Activated naive CD4-positive, alpha-beta T cell (primary cell): ENCODE measurements at regions not wholly inside any gene's neighbourhood (a gene's known extent, or its start where the extent isn't known, plus 50 kb on each side); places are given as distances from the start of the nearest gene placed in this dataset.

Source experiments
- DNase-seq, 4 experiments: peaks; one replicate each; lab custom pipeline; 2025; lab: John Stamatoyannopoulos, UW

DNA sequence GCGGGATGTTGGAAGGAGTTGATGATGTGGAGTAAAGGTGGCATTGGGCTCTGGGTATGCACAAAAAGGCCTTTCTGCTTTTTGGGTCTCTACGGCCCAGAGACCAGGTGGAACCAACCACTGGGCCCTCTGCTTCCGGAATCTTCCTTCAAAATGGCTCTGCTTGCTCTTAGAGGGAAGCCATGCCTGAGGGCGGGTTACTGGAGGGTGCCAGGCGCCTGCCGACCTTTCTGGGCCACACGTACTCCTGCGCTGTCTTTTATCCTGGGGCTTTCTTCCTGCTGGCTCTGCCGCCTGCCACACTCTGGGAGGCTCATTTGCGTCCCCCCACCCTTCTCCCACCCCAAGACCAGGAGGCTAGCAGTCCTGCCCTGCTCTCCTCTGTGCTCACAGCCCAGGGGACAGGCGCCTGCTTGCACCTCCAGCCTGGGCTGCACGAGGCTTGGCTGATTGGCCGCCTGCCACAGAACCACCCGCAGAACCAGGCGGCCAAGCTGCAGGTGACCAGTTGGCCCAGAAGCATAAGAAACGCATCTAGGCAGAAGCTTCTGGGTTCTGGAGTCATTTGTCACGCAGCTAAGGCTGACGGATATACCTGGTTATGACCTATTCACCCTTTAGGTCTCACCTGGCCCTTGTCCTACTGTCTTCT lies 536.9 kb downstream of the TBC1D22A start:
- no peak for DNase-seq

DNA sequence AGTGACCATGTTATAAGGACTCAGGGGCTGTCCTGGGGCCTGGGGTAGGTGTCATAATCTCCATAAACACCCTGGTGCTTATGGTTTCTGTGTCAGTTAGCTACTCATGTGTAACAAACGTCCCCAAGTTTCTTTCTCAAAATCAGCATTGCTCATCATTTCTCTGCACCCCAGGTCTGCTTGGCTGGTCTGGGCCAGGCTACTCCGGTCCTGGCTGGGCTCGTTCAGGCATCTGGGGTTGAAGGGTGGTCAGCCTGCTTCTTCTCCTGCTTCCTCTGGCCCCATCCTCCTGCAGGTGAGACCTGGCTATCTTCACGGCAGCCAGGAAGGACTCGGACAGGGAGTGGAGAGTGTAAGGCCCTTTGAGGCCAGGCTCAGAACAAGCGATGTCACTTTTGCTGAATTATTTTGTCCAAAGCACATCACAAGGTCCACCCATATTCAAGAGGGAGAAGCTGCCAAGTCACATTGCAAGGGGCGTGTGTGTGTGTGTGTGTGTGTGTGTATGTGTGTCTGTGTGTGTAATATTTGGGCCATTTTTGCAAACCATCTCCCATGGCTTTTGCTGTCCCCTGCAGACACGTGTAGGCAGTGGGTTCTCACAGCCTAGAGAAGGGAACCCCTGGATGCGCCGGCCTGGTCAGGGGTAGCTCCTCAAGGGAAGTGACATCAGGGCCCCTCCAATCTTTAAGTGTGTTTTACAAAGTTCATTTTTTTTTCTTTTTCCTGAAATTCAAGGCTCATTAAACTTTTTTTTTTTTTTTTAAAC lies 535.8 kb downstream of the TBC1D22A start:
- DNase-seq: no peak

DNA sequence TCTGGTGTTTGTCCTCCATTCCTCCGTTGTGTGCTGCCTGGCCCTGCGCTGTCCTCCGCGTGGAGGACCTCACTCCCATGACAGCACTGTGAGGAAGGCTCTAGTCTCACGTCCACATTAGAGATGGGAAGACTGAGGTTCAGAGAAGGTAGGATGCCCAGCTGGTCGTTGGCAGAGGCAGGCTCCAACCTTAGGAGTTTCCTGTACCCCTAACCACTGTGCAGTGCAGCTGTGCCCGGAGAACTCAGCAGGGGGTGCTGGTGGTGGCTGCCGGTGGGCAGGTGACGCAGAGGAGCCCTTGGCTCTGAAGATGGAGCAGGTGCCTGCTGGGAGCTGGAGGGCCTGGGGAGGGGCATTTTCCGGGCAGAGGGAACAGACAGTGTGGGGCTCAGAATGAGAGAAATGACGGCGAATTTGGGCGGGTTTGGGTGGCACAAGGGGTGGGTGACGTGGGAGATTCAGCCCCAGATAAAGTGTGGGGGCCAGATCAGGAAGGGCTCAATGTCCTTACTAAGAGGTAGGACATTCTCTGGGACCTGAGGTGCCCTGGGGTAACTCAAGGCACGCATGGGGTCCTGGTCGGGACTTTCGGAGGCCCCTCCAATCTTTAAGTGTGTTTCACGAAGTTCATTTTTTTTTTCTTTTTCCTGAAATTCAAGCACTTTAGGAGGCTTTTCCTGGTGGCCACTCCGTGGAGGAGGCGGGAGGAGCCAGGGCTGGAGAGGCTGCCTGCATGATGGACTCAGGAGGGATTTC lies 535.0 kb downstream of the TBC1D22A start:
- DNase-seq: no peak

- no peak for DNase-seq
Measured at GRCh38 chr22:47296405-47297260, 534.2 kb downstream of the TBC1D22A start.

DNA sequence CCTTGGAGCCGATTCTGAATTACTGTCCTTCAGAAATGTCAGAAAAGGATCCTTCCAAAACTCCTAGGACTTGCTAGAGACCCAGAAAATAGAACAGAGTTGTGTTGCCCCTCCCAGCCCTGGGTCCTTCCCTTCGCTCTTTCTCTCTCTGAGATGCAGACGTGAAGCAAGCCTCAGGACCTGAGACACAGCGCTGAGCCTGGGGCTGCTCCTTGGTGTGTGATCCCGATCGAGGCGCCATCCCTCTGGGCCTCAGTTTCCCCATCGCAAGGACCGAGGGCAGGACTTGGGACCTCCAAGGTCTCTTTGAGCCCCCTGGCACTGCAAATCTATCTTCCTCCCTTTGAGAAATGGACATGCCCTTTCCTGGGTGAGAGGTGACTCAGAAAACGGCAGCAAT lies 533.5 kb downstream of the TBC1D22A start:
- DNase-seq: no peak

DNA sequence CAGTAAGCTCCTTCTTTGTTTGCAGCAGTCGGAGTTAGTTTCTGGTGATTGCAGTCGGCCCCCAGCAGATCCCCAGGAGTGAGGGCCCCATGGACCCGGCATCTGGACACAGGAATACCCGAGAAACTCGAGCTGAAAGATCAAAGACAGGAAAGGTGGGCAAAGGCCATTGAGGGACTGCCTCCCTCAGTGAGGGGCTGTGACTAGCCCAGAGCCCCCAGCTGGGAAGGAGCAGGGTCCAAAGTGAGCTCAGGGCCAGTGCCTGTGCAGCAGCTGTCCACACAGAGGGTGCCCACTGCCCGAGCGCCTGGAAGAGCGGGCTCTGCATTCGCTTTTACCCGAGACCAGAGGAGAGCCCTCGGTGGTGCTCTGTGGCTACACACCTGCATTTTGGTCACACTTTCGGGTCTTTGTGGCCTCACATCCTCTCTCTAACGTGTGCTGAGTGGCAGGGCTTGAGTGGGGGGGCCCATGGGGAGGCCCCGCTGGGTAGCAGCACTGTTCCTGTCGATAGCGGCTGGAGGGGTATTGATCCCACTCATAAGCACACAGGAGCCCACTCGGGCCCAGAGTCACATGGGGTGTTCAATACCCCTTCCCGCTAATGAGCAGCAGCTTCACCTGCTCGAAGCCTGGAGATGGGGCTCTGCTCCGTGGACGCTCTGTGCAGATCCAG lies 532.9 kb downstream of the TBC1D22A start:
- no peak for DNase-seq

- no peak for DNase-seq
Measured at GRCh38 chr22:47294576-47294975, 532.1 kb downstream of the TBC1D22A start.

- no peak for DNase-seq
Measured at GRCh38 chr22:47294222-47294532, 531.7 kb downstream of the TBC1D22A start.

DNA sequence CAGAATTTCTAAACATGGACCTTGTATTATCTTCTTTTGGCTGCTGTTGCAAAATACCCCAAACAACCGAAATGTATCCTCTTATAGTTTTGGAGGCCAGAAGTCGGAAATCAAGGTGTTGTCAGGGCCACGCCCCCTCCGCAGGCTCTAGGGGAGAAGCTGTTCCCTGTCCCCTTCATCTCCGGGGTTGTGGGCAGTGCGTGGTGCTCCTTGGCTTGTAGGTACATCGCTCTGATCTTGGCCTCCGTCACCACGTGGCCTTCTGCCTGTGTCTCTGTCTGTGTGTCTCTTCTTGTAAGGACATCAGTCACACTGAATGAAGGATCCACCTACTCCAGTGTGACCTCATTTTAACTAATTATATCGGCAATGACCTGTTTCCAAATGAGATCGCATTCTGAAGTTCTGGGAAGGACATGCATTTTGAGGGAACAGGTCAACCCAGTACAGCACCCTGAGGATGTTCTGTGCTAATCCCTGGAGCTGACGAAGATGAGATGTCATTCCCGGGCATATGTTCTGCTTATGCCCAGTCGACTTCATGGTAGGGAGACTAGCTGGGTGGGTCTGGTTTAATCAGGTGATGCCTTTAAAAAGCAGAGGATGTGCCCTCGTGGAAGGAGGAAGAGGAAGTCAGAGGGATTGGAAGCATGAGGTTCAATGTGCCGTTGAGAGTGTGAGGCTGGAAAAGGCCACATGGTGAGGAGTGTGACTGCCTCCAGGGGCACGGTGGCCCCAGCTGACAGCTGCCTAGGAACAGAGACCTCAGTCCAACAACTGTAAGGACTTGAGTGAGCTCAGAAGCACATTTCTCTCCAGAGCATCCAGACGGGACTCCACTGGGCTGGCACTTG lies 531.1 kb downstream of the TBC1D22A start:
- no peak for DNase-seq

DNA sequence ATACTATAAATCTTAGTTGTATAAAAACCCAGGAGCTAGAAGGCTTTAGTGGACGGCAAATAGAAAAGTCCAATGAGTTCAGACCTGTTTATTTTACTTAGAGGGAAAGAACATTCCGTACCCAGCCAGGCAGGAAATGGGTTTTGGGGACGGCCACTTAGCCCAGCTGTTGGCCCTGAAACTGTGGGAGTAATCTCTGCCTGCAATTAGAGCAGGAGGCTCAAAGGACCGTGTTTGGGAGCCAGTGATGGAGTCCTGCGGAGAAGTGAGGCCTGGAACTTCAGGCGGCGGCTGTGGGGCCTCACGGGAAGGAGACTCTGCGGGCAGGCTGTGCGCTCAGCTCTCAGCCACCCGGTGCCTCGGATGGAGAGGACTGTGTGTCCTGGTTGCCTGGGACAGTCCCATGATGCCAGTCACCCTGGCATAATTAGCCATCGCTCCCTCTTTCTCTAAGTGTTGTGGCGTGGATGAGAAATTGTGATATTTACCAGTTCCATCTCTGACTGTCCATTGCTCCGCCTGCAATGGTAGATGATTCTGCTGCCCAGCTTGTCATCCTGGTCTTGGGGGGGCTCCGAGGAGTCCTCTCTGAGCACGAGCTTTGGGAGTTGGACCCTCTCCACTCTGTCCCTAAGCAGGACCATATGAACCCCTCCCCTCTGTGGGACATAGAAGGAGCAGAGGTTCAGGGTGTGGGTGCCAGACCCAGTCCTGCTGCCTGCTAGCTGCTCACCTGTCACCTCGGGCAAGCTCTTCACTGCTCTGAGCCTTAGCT lies 530.3 kb downstream of the TBC1D22A start:
- no peak for DNase-seq

GRCh38 chr22:47291565-47292495 lies 529.4 kb downstream of the TBC1D22A start:
- no peak for DNase-seq

DNA sequence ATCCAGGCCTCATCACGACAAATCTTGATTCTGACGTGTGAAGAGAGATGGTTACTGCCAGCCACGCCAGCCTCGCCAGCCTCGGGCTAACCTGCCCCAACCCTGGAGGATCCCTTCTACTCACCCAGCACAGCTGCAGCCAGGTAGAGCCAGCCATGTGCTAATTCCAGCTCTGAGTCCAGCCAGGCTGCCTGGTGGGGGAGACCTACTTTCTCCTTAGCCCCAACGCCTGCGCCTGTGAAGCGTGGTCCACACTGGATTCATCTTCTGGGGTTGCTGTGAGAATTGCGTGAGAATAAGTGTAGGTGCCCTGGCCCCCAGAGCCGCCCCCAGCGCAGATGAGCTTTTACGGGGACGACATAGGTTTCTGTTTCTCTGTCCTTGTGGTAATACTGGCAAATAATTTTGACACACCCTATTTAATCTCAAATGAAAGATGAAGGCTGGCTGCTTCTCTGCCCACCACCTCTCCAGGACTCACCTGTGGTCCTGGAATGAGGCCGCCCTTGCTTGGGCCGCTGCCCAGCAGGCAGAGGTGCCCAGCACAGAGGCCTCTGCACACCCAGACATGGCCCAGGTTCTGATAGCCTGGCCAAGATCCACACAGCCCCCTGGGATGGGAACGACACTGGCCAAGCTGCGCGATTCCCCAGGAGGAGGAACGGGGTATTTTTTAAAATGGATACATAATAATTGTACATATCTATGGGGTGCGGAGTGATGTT lies 528.4 kb downstream of the TBC1D22A start:
- no peak for DNase-seq

DNA sequence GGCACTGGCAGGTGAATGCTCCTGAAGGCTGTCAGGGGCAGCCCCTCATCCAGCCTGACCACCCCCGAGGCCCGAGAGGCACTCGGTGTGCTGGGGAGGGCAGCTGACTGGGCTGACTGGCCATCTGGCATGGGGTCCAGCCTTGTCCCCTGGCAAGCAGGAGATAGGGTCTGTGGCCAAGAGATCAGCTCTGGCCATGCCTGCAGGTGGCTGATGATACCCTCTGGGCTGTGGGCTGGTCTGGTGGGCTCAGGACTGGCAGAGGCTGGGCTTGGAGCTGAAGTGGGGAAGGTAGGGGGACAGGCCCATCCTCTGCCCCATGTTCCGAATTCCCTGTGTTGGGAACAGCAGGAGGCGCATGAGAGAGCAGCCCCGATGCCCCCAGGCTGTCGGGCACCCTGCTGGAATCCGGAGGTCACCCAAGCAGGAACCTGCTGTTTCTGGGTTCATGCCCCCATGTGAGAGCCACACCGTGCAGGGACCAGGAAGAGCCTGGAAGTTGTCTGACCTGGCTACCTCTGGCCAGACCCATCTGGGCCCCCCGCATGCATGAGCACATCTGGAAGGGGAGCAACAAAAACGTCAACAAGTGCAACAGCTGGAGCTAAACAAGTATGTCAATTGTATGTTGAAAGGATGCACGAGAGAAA lies 527.0 kb downstream of the TBC1D22A start:
- no peak for DNase-seq

DNA sequence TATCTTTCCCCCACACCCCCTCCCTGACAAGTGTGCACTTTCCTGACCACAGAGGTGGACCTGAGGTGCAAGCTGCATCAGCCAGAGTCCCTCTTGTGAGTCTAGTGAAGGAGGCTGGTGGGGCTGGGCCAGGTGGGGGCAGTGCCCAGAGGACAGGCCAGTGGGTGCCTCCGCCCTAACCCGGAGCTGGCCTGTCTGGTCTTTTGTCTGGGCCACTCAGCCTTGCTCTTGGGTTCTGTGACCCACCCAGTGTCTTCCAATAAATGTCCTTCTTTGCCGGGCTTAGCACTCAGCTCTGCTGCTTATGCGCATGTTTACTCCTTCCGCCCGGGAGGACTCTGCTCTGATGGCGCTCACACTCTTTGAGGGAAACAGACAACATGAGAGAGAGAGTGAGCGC lies 526.2 kb downstream of the TBC1D22A start:
- DNase-seq: no peak

GRCh38 chr22:47287516-47287915 lies 525.1 kb downstream of the TBC1D22A start:
- no peak for DNase-seq

DNA sequence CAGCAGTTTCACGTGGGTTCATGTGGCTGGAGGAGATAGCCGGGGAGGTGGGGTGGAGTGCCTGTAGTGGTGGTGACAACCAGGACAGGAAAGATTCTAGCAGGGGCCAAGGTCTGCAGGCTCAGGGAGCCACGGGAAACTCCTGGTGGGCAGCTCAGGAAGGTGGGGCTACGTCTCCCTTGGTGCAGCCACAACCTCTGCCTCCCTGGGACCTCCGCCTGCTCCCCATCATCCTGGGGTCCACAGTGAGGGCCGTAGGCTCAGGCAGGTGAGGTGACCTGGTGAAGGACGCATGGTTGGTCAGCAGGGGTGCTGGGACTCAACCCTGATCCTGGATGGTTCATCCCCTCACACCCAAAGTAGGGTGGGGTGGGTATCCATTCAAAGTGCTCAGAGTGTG lies 524.1 kb downstream of the TBC1D22A start:
- DNase-seq: no peak

GRCh38 chr22:47285981-47286380 lies 523.5 kb downstream of the TBC1D22A start:
- no peak for DNase-seq

DNA sequence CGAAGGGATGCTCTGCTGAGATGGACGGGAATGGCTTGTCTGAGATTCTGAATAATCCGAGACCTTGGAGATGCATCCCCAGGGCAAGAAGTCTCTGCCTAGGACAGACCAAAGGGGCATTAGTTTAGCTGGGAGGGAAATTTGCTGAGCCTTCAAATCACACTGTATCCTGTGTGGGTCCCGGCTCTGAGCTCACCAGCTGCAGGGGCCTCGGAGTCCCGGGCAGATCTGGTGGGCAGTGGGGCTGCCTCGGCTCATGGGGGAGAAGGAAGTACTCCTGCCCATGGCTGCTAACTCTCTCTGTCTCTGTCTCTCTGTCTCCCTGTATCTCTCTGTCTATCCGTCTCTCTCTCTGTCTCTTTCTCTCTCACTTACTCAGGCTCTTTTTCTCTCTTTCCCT lies 522.4 kb downstream of the TBC1D22A start:
- no peak for DNase-seq
